HG02970 (cell line): ENCODE measurements at regions not wholly inside any gene's neighbourhood (a gene's known extent, or its start where the extent isn't known, plus 50 kb on each side); places are given as distances from the start of the nearest gene placed in this dataset.

Source experiments
- ATAC-seq: cut with Tn5 transposase; IDR thresholded peaks from one replicate; pipeline ENCODE4 v1.9.1; 2021; ENCODE audit warnings: mild to moderate bottlenecking, moderate library complexity, moderate number of reproducible peaks; ENCODE audit not compliant: unreplicated experiment, low FRiP score

- ATAC-seq = no peak
These were observed 95.7 kb upstream of the GGTLC1 start for GRCh38 chr20:24084281-24084680.

GRCh38 chr20:24081077-24081476 is 92.5 kb upstream of the GGTLC1 start:
- no peak for ATAC-seq

GRCh38 chr20:24079661-24080412 is 91.3 kb upstream of the GGTLC1 start:
- ATAC-seq = no peak

GRCh38 chr20:24077145-24077544 is 88.6 kb upstream of the GGTLC1 start:
- ATAC-seq = no peak

- ATAC-seq = no peak
These were observed 82.1 kb upstream of the GGTLC1 start for GRCh38 chr20:24070679-24071078.

- no peak for ATAC-seq
These were observed 77.6 kb upstream of the GGTLC1 start for GRCh38 chr20:24066076-24066700.

- no peak for ATAC-seq
These were observed 76.3 kb upstream of the GGTLC1 start for GRCh38 chr20:24064915-24065314.

- no peak for ATAC-seq
These were observed 75.5 kb upstream of the GGTLC1 start for GRCh38 chr20:24064092-24064491.

- no peak for ATAC-seq
These were observed 74.5 kb upstream of the GGTLC1 start for GRCh38 chr20:24063100-24063499.

GRCh38 chr20:24060851-24061590 is 72.4 kb upstream of the GGTLC1 start:
- ATAC-seq = no peak

GRCh38 chr20:24059174-24059573 is 70.6 kb upstream of the GGTLC1 start:
- no peak for ATAC-seq

- ATAC-seq = no peak
These were observed 67.9 kb upstream of the GGTLC1 start for GRCh38 chr20:24056491-24056890.

- no peak for ATAC-seq
These were observed 64.2 kb upstream of the GGTLC1 start for GRCh38 chr20:24052599-24053275.

- ATAC-seq = no peak
These were observed 62.6 kb upstream of the GGTLC1 start for GRCh38 chr20:24051160-24051559.

GRCh38 chr20:24050119-24050518 is 61.5 kb upstream of the GGTLC1 start:
- no peak for ATAC-seq

- ATAC-seq = no peak
These were observed 60.5 kb upstream of the GGTLC1 start for GRCh38 chr20:24049081-24049480.

- no peak for ATAC-seq
These were observed 59.5 kb upstream of the GGTLC1 start for GRCh38 chr20:24048024-24048611.

- no peak for ATAC-seq
These were observed 58.3 kb upstream of the GGTLC1 start for GRCh38 chr20:24046888-24047287.

GRCh38 chr20:24045621-24046318 is 57.2 kb upstream of the GGTLC1 start:
- no peak for ATAC-seq

GRCh38 chr20:24043294-24043693 is 54.7 kb upstream of the GGTLC1 start:
- no peak for ATAC-seq
